ENCODE measurements at regions not wholly inside any gene's neighbourhood (a gene's known extent, or its start where the extent isn't known, plus 50 kb on each side); places are given as distances from the start of the nearest gene placed in this dataset.
"Not testable (repeated sequence)": the region's sequence is repeated elsewhere in the genome, so short reads cannot be mapped to it uniquely, and the experiment has no call there.

- no peak for DNase-seq (ENCODE audit: low read depth)
Measured at GRCh38 chr16:85220964-85221731, 108.9 kb upstream of the CIBAR2 start.

- DNase-seq (ENCODE audit: low read depth) = no peak
Measured at GRCh38 chr16:85221771-85222154, 109.5 kb upstream of the CIBAR2 start.

- DNase-seq (ENCODE audit: low read depth) = no peak
Measured at GRCh38 chr16:85222155-85222863, 110.0 kb upstream of the CIBAR2 start.

DNA sequence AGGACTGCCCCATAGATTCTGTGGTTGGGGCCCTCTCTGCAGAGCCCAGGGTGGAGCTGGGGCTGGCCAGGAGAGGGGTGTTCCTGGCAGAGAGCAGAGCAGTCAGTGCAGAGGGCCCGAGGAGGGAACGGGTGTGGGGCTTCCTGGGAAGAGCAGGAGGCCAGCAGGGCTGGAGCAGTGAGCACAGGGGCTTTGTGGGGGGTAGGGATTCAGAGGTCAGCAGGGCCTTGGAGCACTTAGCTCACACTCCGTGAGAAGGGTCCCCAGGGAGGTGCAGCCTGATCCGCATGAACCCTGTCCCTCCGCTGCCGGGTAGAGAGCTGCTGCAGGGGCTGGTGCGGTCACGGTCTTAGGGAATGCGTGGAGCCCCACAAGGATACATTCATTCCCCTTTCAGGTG lies 113.0 kb upstream of the CIBAR2 start:
- no peak for DNase-seq (ENCODE audit: low read depth)

GRCh38 chr16:85225721-85226120 lies 113.4 kb upstream of the CIBAR2 start:
- DNase-seq (ENCODE audit: low read depth) = no peak

- no peak for DNase-seq (ENCODE audit: low read depth)
Measured at GRCh38 chr16:85227084-85227945, 115.0 kb upstream of the CIBAR2 start.

- DNase-seq (ENCODE audit: low read depth) = no peak
Measured at GRCh38 chr16:85227946-85228862, 115.9 kb upstream of the CIBAR2 start.

- DNase-seq (ENCODE audit: low read depth) = no peak
Measured at GRCh38 chr16:85228970-85229430, 116.7 kb upstream of the CIBAR2 start.

GRCh38 chr16:85229869-85230462 lies 117.7 kb upstream of the CIBAR2 start:
- DNase-seq (ENCODE audit: low read depth) = no peak

DNA sequence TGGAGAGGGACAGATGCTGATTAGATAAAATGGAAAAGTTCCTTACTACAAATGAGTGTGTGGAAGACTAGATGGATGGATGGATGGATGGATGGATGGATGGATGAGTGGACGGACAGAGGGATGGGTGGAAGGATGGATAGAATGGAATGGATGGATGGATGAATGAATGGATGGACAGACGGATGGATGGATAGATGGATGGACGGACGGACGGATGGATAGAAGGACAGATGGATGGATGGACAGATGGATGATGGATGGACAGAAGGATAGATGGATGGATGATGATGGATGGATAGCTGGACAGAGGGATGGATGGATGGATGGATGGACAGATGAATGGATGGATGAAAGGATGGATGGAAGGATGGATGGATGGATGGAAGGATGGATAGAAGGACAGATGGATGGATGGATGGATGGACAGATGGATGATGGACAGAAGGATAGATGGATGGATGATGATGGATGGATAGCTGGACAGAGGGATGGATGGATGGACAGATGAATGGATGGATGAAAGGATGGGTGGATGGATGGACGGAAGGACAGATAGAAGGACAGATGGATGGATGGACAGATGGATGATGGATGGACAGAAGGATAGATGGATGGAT lies 118.6 kb upstream of the CIBAR2 start:
- DNase-seq (ENCODE audit: low read depth) = not testable (repeated sequence)

- no peak for DNase-seq (ENCODE audit: low read depth)
Measured at GRCh38 chr16:85231959-85232358, 119.7 kb upstream of the CIBAR2 start.

GRCh38 chr16:85232369-85233142 lies 120.3 kb upstream of the CIBAR2 start:
- DNase-seq (ENCODE audit: low read depth) = no peak

DNA sequence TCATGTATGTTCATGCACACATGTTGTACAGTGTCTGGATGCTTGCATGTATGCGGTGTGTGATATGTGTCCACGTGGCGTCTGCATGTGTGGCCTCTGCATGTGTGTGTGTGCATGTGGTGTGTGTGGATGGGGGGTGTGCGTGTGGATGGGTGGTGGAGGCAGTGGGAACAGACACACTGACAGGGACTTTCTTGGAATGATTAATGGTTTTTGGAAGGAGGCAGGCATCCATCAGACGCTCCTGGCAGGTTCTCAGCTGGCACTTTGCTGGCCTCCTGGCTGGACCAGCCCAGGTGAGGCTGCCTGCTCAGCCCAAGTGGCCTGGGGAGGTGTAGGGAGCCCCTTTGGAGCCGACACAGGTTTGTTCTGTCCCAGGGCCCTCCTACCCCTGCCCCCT lies 121.2 kb upstream of the CIBAR2 start:
- DNase-seq (ENCODE audit: low read depth) = no peak

- no peak for DNase-seq (ENCODE audit: low read depth)
Measured at GRCh38 chr16:85234310-85235204, 122.3 kb upstream of the CIBAR2 start.

- no peak for DNase-seq (ENCODE audit: low read depth)
Measured at GRCh38 chr16:85235991-85236817, 123.9 kb upstream of the CIBAR2 start.

GRCh38 chr16:85236818-85237150 lies 124.5 kb upstream of the CIBAR2 start:
- DNase-seq (ENCODE audit: low read depth) = no peak

DNA sequence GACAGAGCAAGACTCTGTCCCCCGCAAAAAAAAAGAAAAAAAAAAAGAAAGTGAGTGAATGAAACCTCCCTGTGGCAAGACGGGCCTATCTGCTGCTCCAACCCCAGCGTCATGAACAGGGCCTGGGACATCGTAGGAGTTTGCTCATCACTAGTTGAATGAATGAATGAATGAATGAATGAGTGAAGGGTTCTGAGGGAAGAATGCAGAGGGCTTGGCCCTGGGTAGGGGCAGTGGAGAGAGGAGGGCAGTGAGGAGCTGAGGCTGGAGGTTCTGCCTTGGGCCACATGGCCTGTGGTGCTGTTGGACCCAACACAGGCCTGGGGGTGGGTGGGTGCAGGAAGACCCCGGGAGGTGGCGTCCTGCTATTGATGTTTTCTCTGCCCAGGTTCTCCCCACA lies 125.5 kb upstream of the CIBAR2 start:
- DNase-seq (ENCODE audit: low read depth) = no peak

- DNase-seq (ENCODE audit: low read depth) = no peak
Measured at GRCh38 chr16:85238233-85238647, 126.0 kb upstream of the CIBAR2 start.
